Astrocyte (in vitro differentiated cells and primary cell): ENCODE measurements at regions not wholly inside any gene's neighbourhood (a gene's known extent, or its start where the extent isn't known, plus 50 kb on each side); places are given as distances from the start of the nearest gene placed in this dataset.
"Not testable (repeated sequence)": the region's sequence is repeated elsewhere in the genome, so short reads cannot be mapped to it uniquely, and the experiment has no call there.

ENCODE experiments used
- CTCF ChIP-seq: IDR thresholded peaks from 2 replicates; pipeline ENCODE4 v1.5.1; 2011; ENCODE audit warnings: low read depth, mild to moderate bottlenecking, inconsistent platforms, low read length, moderate library complexity; ENCODE audit not compliant: insufficient read depth
- EZH2 ChIP-seq: IDR thresholded peaks from 2 replicates; pipeline ENCODE4 v1.6.1; 2012; ENCODE audit warnings: mild to moderate bottlenecking, low read length, inconsistent platforms; ENCODE audit not compliant: insufficient read depth

- TF ChIP-seq CTCF, EZH2: not testable (repeated sequence)
These were observed 92.0 kb downstream of the LYZL1 start for GRCh38 chr10:29380599-29381511.
